ENCODE measurements at regions not wholly inside any gene's neighbourhood (a gene's known extent, or its start where the extent isn't known, plus 50 kb on each side); places are given as distances from the start of the nearest gene placed in this dataset.

GRCh38 chr5:173762045-173762444, 126.1 kb upstream of the CPEB4 start (continued):
- TF ChIP-seq PATZ1 (CRISPR knock-in tag; IDR thresholded peaks at IDR 0.05; ENCODE audit: borderline replicate concordance) (no peak), CXXC5 (CRISPR knock-in tag; IDR thresholded peaks at IDR 0.05) (peak; percentile 47; the same call in 1 of the 2 replicates), ZNF655 (CRISPR knock-in tag; IDR thresholded peaks at IDR 0.05) (no peak), ZNF174 (CRISPR knock-in tag; IDR thresholded peaks at IDR 0.05) (no peak), HDAC1 (IDR thresholded peaks at IDR 0.05) (peak in 1 of 2 experiments; percentile 64; a peak in 2 of 4 replicates), ZNF584 (CRISPR knock-in tag; IDR thresholded peaks at IDR 0.05; ENCODE audit: low read depth) (no peak), ZNF507 (tag; conservative IDR thresholded peaks at IDR 0.05) (no peak), ETS2 (tag; IDR thresholded peaks at IDR 0.05; ENCODE audit: borderline replicate concordance, poor library complexity, severe bottlenecking) (no peak), NFRKB (IDR thresholded peaks at IDR 0.05; ENCODE audit: low read depth) (no peak), PKNOX1 (IDR thresholded peaks at IDR 0.05) (peak; percentile 85), NR4A1 (CRISPR knock-in tag; IDR thresholded peaks at IDR 0.05) (no peak), NR4A1 (tag; IDR thresholded peaks at IDR 0.05) (no peak), NCOA1 (IDR thresholded peaks at IDR 0.05; ENCODE audit: low read depth) (no peak), ARID3A (IDR thresholded peaks at IDR 0.05; ENCODE audit: borderline replicate concordance, low read depth, low read length) (no peak), GTF2F1 (IDR thresholded peaks at IDR 0.05; ENCODE audit: low read depth, low read length) (no peak), SMAD2 (IDR thresholded peaks at IDR 0.05; ENCODE audit: low read depth, low read length) (no peak), MTA2 (IDR thresholded peaks at IDR 0.05; ENCODE audit: low read depth) (peak; percentile 26; the same call in 1 of the 2 replicates), CBFA2T3 (IDR thresholded peaks at IDR 0.05) (peak; percentile 51; the same call in 1 of the 2 replicates), DMBX1 (CRISPR knock-in tag; IDR thresholded peaks at IDR 0.05; ENCODE audit: borderline replicate concordance) (no peak), VEZF1 (CRISPR knock-in tag; IDR thresholded peaks at IDR 0.05) (0 out of 2 replicates have a peak, but pooled peaks have one; percentile 8), CTBP1 (IDR thresholded peaks at IDR 0.05; ENCODE audit: borderline replicate concordance) (peak; percentile 82; the same call in 1 of the 2 replicates), DPF2 (IDR thresholded peaks at IDR 0.05) (peak; percentile 49; the same call in 1 of the 2 replicates), MEIS2 (IDR thresholded peaks at IDR 0.05; ENCODE audit: partially characterized antibody) (peak; percentile 75), L3MBTL2 (IDR thresholded peaks at IDR 0.05) (peak; percentile 37)

Measured in K562 (cell line).